Epithelial cell of proximal tubule (primary cell): ENCODE measurements at regions not wholly inside any gene's neighbourhood (a gene's known extent, or its start where the extent isn't known, plus 50 kb on each side); places are given as distances from the start of the nearest gene placed in this dataset.

Source experiments
- DNase-seq: peaks from one replicate; pipeline ENCODE4 v3.0.0-alpha.2; 2011; ENCODE audit warnings: low read depth
- H3K4me3 ChIP-seq: 2 replicates; pipeline ENCODE4 v1.5.1; 2011; ENCODE audit warnings: low read depth, mild to moderate bottlenecking, low read length
- TF ChIP-seq, protein P1 (sequence below): conservative IDR thresholded peaks from 2 replicates; pipeline ENCODE4 v1.5.1; 2012; ENCODE audit warnings: low read depth, mild to moderate bottlenecking, low read length

DNA sequence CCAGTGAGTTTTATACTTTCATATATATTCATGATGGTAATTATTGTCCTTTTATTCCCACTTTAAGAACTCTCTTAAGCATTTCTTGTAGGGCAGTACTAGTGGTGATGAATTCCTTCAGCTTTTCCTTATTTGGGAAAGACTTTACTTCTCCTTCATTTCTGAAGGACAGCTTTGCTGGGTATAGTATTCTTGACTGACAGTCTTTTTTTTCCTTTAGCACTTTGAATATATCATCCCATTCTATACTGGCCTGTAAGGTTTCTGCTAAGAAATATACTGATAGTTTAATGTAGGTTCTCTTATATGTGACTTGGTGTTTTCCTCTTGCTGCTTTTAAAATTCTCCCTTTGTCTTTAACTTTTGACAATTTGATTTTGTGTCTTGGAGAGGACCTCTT, 109.0 kb upstream of the FSTL4 start:
- no peak for DNase-seq
- H3K4me3 ChIP-seq, result no peak overlapping the region
- TF ChIP-seq, protein P1, sequence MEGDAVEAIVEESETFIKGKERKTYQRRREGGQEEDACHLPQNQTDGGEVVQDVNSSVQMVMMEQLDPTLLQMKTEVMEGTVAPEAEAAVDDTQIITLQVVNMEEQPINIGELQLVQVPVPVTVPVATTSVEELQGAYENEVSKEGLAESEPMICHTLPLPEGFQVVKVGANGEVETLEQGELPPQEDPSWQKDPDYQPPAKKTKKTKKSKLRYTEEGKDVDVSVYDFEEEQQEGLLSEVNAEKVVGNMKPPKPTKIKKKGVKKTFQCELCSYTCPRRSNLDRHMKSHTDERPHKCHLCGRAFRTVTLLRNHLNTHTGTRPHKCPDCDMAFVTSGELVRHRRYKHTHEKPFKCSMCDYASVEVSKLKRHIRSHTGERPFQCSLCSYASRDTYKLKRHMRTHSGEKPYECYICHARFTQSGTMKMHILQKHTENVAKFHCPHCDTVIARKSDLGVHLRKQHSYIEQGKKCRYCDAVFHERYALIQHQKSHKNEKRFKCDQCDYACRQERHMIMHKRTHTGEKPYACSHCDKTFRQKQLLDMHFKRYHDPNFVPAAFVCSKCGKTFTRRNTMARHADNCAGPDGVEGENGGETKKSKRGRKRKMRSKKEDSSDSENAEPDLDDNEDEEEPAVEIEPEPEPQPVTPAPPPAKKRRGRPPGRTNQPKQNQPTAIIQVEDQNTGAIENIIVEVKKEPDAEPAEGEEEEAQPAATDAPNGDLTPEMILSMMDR, result no peak

DNA sequence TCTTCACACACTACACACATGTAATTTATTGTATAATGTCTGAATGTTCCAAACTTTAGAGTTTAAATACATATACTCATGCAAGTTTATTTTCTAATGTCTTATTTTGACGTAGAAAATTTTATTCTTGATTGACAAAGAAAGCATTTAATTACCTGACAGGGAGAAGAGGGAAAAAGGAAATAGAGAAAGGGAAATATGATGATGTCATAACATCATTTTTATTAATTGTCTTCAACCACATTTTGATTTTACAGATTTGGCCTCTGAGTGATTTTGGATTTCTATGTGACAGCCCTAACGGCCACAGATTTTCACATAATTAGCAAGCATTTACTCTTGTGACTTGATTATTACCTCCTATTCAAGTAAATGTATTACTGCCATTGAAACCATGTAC, 106.1 kb upstream of the FSTL4 start:
- TF ChIP-seq, protein P1, result no peak
- DNase-seq, result no peak
- no peak overlapping the region for H3K4me3 ChIP-seq

DNA sequence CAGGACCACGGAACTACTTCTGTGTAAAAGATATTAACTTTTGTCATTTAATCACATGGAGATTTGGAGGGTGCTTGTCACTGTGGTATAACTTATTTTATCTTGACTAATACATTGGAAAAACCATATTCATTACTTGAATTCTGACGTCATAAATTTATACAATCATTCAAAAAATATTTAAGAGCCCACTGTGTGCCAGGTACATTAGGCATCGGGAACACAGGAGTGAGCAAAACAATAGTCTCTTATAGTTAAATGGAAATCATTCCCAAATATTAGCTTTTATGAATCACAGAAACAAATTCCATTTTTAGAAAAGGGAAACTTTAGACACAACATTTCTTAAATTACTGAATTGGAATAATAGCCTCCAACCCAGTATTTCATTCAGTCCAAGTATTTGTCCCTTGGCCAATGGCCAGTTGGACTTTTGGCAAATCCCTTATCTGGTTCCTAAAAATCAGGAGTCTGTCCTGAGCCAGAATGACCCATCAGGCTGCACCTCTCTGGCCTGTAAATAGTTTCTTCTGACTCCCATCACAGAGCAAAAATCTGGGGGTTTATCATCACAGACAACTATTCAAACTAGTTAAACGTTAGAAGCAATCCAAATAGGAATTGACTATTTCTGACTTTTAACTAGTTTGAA, 104.3 kb upstream of the FSTL4 start:
- TF ChIP-seq, protein P1, result no peak
- H3K4me3 ChIP-seq, result no peak overlapping the region
- DNase-seq, result no peak

DNA sequence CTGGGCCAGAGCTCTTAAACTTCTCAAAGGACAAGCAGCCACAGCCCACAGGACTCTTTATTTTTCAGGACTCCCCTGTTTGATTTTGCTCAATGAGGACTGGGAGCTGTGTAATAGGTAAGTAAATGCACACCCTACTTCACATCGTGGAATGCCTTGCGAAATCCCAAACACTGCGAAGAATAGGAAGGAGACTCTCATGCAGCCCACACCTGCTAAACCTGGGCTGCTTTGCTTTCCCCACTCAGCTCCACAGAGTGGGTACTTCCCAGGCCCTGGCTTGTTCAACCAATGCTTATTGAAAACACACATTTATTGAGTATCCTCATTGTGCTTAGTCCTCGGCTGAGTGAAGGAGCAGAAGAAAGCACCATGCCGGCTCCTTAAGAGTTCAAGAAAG, 103.3 kb upstream of the FSTL4 start:
- TF ChIP-seq, protein P1, result no peak
- no peak for DNase-seq
- no peak overlapping the region for H3K4me3 ChIP-seq

DNA sequence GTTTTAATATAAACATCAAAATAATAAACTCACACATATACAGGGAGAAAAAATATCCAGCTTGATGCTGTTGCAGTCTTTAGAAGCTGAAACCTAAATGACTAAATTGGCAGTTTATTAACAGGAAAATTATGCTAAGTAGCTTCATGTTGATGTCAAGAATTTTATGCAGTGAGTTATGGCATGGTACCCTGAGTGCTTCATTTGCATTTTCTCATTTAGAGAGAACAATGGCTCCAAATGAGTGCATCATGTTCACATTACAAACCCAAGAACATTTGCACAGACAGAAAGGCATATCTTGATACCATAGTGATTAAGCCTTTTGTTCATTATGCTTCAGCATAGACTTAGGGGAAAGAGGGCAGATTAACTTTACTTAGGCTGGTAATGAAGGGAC, 102.9 kb upstream of the FSTL4 start:
- H3K4me3 ChIP-seq, result no peak overlapping the region
- TF ChIP-seq, protein P1, result no peak
- DNase-seq, result no peak

DNA sequence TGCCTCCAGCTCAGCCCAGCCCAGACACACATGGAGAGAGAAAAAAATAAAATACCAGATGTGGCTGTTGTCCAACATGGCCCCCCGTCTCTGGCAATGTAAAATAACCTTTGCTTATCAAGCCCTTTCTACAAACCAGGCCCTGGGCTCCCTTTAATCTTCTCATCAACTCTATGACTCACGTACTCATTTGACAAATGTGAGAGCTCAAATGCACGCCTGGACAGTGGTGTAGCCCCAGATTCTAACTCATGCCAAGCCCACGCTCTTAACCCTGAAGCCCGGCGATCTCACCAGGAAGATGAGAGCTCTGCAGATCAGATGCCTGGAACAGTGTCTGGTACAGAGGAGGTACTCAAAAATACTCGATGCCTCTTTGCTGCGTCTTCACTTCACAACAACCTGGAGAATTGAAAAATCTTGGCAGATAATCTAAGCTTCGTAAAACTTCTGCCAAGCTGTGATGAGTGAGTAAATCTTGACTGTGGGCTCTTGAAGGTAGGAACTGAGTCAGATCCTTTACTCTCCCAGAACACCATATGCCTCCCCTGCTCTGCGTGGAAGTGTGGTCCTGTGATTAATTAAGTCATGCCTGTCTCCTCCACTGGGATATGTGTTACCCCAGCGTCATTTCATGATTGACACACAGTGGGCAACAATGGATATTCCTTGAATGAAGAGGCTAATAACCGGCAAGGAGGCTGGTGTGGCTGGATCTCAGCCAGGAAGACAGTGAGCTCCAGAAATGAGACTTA, 102.0 kb upstream of the FSTL4 start:
- no peak for DNase-seq
- H3K4me3 ChIP-seq, result no peak overlapping the region
- TF ChIP-seq, protein P1, result no peak

DNA sequence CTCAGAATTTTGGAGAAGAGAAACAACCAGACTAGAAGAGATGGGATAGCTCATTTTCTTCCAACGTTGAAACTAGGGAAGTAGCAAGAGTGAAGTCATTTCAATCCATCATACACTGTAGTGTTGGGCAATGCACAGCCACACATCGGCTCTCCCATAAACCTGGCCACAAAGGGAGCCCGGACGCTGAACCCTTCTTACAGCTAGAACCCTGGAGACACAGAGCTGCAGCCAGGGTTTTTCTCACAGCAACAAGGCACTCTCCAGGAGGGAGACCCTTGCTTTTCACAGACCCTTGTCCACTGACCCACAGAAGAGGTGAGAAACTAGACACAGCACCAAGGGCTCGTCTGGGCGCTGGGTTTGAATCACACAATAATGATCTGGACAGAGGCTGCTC, 101.4 kb upstream of the FSTL4 start:
- H3K4me3 ChIP-seq, result no peak overlapping the region
- TF ChIP-seq, protein P1, result no peak
- no peak for DNase-seq
